ENCODE measurements at regions not wholly inside any gene's neighbourhood (a gene's known extent, or its start where the extent isn't known, plus 50 kb on each side); places are given as distances from the start of the nearest gene placed in this dataset.
"Not testable (repeated sequence)": the region's sequence is repeated elsewhere in the genome, so short reads cannot be mapped to it uniquely, and the experiment has no call there.

DNA sequence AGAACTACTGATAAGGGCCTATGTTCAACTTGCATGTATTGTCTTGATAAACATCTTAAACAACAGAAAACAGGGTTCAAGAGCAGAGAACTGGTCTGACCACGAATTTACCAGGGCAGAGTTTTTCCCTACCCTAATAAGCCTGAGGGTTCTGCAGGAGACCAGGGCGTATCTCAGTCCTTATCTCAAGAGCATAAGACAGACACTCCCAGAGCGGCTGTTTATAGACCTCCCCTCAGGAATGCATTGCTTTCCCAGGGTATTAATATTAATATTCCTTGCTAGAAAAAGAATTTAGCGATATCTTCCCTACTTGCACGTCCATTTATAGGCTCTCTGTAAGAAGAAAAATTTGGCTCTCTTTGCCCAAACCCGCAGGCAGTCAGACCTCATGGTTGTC is 637.2 kb downstream of the EPM2A start:
- not testable (repeated sequence) for DNase-seq

GRCh38 chr6:145099713-145100112 is 635.6 kb downstream of the EPM2A start:
- DNase-seq: no peak

GRCh38 chr6:145110109-145110508 is 625.2 kb downstream of the EPM2A start:
- no peak for DNase-seq

DNA sequence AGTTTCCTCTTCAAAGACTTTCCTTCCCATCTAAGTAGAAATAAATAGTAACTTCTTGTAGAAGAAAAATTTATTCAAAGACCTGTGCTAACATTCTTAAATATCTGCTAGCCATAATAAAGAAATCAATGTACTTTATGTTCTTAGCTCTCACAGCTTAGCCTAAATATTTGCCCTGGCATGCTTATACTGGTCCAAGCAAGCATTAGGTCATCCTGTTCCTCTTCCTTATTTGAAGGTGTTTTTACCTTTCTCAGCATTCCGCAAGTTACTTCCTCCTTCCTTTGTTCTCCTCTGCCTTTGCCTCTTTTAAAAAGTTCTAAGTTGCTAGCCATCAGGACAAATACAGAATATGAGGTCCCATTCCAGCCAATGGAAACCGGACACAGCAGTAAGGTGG is 623.9 kb downstream of the EPM2A start:
- DNase-seq: not testable (repeated sequence)

DNA sequence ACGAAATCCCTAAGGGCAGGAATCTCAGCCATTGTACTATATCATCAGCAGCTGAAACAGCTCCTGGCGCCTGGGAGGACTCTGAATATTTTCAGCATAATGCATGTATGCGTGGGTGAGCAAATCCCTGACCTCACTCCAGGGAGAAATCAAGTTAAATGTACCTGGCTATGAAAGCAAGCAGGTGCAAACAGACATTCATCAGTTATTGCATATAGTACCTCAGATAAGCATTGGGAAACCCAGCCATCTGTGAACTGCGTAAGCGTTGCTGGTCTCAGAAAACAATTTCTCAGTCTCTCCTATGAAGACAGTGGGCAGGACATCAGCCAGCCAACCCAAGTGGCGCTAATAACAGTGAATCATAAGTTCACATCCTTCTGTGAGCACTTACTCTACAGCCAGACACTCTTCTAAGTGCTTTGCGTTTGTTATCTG is 622.6 kb downstream of the EPM2A start:
- no peak for DNase-seq

GRCh38 chr6:145115638-145116037 is 619.7 kb downstream of the EPM2A start:
- no peak for DNase-seq

GRCh38 chr6:145116591-145117178 is 618.6 kb downstream of the EPM2A start:
- no peak for DNase-seq

- no peak for DNase-seq
These were observed 617.1 kb downstream of the EPM2A start for GRCh38 chr6:145118224-145118623.

DNA sequence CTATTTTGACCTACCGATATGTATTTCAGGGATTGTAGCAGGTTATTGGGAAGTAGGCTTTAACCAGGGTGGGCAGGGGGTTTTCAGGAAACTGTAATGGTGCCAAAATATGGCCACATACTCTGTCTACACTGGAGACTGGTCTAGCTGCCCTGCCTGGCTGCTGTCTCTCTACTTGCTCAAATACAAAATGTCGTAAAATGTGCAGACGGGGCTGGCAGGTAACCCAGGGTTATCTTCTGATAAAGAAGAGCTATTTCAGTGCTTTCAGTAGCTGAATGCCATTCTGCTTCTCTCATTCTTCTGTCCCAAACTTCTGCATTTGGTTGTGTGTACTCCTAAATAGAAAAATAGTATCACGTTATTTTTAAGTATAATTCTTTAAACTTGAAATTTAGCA is 616.2 kb downstream of the EPM2A start:
- no peak for DNase-seq

- no peak for DNase-seq
These were observed 602.6 kb downstream of the EPM2A start for GRCh38 chr6:145132709-145133108.

GRCh38 chr6:145135702-145136101 is 599.6 kb downstream of the EPM2A start:
- no peak for DNase-seq

- no peak for DNase-seq
These were observed 597.9 kb downstream of the EPM2A start for GRCh38 chr6:145137425-145137824.

- DNase-seq: no peak
These were observed 596.7 kb downstream of the EPM2A start for GRCh38 chr6:145138469-145139139.

GRCh38 chr6:145139140-145139850 is 596.0 kb downstream of the EPM2A start:
- no peak for DNase-seq

- DNase-seq: no peak
These were observed 595.4 kb downstream of the EPM2A start for GRCh38 chr6:145139895-145140294.

GRCh38 chr6:145141572-145141971 is 593.7 kb downstream of the EPM2A start:
- no peak for DNase-seq

GRCh38 chr6:145142958-145143357 is 592.4 kb downstream of the EPM2A start:
- DNase-seq: no peak

DNA sequence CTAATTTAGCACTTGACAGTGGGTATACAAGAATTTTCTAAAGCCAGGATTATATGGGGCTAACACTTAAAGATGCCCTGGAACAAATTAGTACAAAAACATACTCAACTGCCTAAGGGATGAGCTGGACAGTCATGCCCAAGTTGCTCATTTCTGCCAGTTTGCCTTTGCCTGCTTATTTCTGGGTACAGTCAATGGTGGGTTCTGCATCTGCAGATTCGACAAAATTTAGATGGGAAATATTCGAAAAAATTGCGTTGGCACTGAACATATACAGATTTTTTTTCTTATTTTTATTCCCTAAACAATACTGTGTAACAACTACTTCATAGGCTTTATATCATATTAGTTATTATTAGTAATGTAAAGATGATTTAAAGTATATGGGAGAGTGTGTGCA is 591.9 kb downstream of the EPM2A start:
- DNase-seq: no peak

DNA sequence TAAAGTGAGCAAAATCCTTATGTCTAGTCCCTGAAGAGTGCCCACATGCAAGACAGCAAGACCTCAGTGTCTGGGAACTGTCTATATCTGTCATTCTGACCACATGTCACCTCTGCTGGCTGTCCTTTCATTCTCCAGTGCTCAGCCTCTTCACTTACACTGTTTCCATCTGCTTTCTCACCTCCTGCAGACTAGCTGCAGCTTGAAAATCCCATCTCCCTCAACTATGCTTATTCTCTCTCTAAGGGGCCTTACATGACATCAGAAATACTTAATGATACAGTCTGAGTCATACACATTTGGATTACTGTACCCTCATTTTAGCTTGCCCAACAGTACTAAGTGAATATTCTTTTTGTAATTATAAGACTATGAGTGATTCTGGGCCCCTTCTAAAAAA is 587.8 kb downstream of the EPM2A start:
- no peak for DNase-seq

DNA sequence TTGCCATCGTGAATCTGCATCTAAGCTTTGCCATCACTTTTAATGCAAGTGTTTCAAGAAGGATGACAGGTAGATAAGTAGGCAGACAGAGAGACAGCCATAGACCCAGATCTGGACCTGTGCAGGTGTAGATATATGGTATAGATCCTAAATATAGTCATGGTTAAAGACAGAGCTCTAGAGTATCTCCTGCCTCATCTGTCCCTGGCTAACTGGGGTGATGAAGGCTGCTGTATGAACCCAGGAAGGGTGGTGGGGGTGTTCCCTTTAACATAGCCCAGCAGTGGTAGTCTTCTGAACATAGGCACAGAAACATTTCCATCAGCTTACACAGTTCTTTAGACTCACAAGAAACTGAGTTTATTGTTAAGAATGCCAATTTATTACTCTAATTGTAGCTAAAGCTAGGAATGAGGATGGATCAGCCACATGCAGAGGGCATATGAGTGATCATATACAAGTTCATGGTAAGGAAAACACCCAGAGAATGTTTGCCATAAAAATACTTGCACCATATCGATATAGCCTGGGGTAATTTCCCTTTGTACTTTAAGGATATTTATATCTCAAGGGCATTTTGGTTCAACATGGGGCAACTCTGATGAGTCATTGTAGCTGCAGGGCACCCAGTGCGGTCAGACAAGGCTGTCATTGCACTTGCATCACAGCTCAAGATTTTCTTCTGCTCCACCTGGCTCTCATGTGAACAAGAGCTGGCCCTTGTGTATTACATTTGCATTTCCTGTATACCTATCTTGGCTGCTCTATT is 587.2 kb downstream of the EPM2A start:
- DNase-seq: no peak

DNA sequence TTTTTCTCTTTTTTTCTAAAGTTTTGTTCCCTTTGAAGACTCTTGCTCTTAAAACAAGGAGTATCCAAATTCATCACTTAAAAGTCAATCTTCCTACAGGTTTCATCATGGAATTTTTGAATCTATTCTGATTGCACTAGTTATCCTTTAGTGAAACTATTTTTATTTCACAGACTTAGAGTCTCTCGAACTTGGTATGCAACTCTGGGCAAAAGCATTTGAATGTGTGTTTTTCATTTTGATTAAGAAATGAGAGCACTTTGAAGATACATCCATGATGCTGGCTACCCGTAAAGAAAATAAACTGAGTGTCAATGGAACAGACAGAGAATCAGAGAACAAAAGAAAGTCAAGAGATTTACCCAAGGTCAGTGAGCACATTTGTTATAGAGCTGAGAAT is 586.5 kb downstream of the EPM2A start:
- no peak for DNase-seq

- DNase-seq: no peak
These were observed 583.7 kb downstream of the EPM2A start for GRCh38 chr6:145151624-145152023.

GRCh38 chr6:145153495-145153894 is 581.8 kb downstream of the EPM2A start:
- DNase-seq: no peak

GRCh38 chr6:145155411-145155810 is 579.9 kb downstream of the EPM2A start:
- DNase-seq: no peak
